GM12878 (cell line): ENCODE measurements at regions not wholly inside any gene's neighbourhood (a gene's known extent, or its start where the extent isn't known, plus 50 kb on each side); places are given as distances from the start of the nearest gene placed in this dataset.

ENCODE experiments used
- CTCF ChIP-seq, 3 experiments: IDR thresholded peaks in 2 of 3; conservative IDR thresholded peaks in 1 of 3; 2 replicates each; pipeline ENCODE4 v1.5.1; 2011; ENCODE audit warnings: low read depth in 3 of 3, low read length in 3 of 3, mild to moderate bottlenecking in 3 of 3, control low read depth in 2 of 3, moderate library complexity in 2 of 3, inconsistent platforms in 1 of 3, mixed read lengths in 1 of 3; ENCODE audit not compliant: control insufficient read depth in 2 of 3, insufficient read depth in 1 of 3; ENCODE audit errors: extremely low read depth in 1 of 3
- E2F4 ChIP-seq: IDR thresholded peaks from 2 replicates; pipeline ENCODE4 v1.6.1; 2012; ENCODE audit warnings: low read depth, low read length, improper control_type of control experiment
- EZH2 ChIP-seq: IDR thresholded peaks from 2 replicates; pipeline ENCODE4 v1.6.1; 2012; ENCODE audit warnings: low read depth, mild to moderate bottlenecking, control low read depth, inconsistent platforms, low read length, borderline replicate concordance; ENCODE audit not compliant: control insufficient read depth
- HCFC1 ChIP-seq: fragments of 150-350 bp; IDR thresholded peaks from 2 replicates; pipeline ENCODE4 v1.6.1; 2014; ENCODE audit warnings: low read length
- IRF3 ChIP-seq: fragments of 450-650 bp; IDR thresholded peaks from 2 replicates; pipeline ENCODE4 v1.6.1; 2014; ENCODE audit warnings: mild to moderate bottlenecking
- NR2C1 ChIP-seq: fragments of 450-650 bp; IDR thresholded peaks from 2 replicates; pipeline ENCODE4 v1.6.1; 2017; ENCODE audit warnings: antibody characterized with exemption, mild to moderate bottlenecking, moderate library complexity
- POLR2AphosphoS5 ChIP-seq: IDR thresholded peaks from 2 replicates; pipeline ENCODE4 v1.6.1; 2011; ENCODE audit warnings: mild to moderate bottlenecking, low read length, inconsistent platforms
- TAF1 ChIP-seq: IDR thresholded peaks from 2 replicates; pipeline ENCODE4 v1.6.1; 2011; ENCODE audit warnings: mild to moderate bottlenecking, low read depth, low read length, borderline replicate concordance
- TCF12 ChIP-seq: IDR thresholded peaks from 2 replicates; pipeline ENCODE4 v1.6.1; 2011; ENCODE audit warnings: low read depth, mild to moderate bottlenecking, low read length
- USF2 ChIP-seq: IDR thresholded peaks from 2 replicates; pipeline ENCODE4 v1.6.1; 2011; ENCODE audit warnings: low read depth, low read length, improper control_type of control experiment, borderline replicate concordance
- ZBTB33 ChIP-seq: fragments of 450-650 bp; IDR thresholded peaks from 2 replicates; pipeline ENCODE4 v1.6.1; 2017; ENCODE audit warnings: mild to moderate bottlenecking

GRCh38 chr1:165006831-165007230, 349.7 kb downstream of the LMX1A start:
- TF ChIP-seq TAF1 = no peak
- no peak for TF ChIP-seq TCF12
- no peak for TF ChIP-seq E2F4
- no peak for TF ChIP-seq HCFC1
- TF ChIP-seq POLR2AphosphoS5 = no peak
- no peak for TF ChIP-seq CTCF (IDR thresholded peaks at IDR 0.05 in 2 of 3, conservative IDR thresholded peaks at IDR 0.05 in 1 of 3; ENCODE audit: control insufficient read depth in 2 of 3, extremely low read depth in 1 of 3, insufficient read depth in 1 of 3, low read depth in 3 of 3, low read length in 3 of 3)
- no peak for TF ChIP-seq USF2
- no peak for TF ChIP-seq IRF3
- no peak for TF ChIP-seq EZH2
- TF ChIP-seq ZBTB33 = no peak
- no peak for TF ChIP-seq NR2C1
